ENCODE measurements at regions not wholly inside any gene's neighbourhood (a gene's known extent, or its start where the extent isn't known, plus 50 kb on each side); places are given as distances from the start of the nearest gene placed in this dataset.
A peak's percentile ranks its signal among the peaks of the same experiment; 100 is the strongest.
"Not testable (repeated sequence)": the region's sequence is repeated elsewhere in the genome, so short reads cannot be mapped to it uniquely, and the experiment has no call there.

- DNase-seq: no peak
Observed at GRCh38 chr5:152456815-152457443, 51.9 kb upstream of the NMUR2 start.

GRCh38 chr5:152462021-152462721 is 57.1 kb upstream of the NMUR2 start:
- peak in 1 of 2 experiments; percentile 35 for DNase-seq

- no peak for DNase-seq
Observed at GRCh38 chr5:152464048-152464447, 59.0 kb upstream of the NMUR2 start.

- DNase-seq: no peak
Observed at GRCh38 chr5:152465140-152465539, 60.1 kb upstream of the NMUR2 start.

GRCh38 chr5:152466085-152466745 is 61.1 kb upstream of the NMUR2 start:
- no peak for DNase-seq

DNA sequence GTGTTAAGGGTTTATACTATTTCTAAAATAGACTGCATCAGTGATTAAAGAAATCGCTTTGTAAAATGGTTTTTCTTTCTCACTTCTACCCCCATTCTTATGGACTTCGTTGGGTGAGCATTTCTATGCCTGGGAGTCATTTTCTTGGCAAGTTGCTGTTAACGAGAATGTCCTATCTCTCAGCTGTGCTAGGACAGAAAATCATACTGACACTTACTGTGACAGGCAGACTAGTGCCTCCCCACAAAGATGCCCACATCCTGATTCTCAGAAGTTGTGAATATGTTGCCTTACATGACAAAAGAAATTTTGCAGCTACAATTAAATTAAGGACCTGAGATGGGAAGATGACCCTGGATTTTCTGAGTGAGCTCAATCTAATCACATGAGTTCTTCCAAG is 65.1 kb upstream of the NMUR2 start:
- no peak for DNase-seq

DNA sequence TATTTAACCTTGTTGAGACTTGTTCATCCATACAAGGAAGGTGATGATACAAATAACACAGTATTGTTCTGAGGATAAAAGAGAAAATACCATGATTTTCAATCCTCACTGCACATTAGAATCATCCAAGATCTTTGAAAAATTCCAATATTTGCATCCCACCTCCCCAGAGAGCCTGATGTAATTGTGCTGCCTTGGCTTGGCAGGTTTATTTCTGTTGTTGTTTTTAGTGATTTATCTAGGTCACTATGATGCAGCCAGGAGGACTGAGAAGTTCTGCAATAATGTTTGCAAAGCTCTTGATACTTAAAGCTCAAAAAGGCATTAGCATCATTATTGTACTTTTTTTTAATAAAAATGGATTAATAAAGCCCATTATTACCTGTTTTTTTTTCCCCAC is 67.0 kb upstream of the NMUR2 start:
- no peak for DNase-seq

- no peak for DNase-seq
Observed at GRCh38 chr5:152474961-152475360, 69.9 kb upstream of the NMUR2 start.

GRCh38 chr5:152477536-152477935 is 72.5 kb upstream of the NMUR2 start:
- DNase-seq: no peak

GRCh38 chr5:152479866-152480265 is 74.8 kb upstream of the NMUR2 start:
- DNase-seq: not testable (repeated sequence)

GRCh38 chr5:152480677-152481076 is 75.6 kb upstream of the NMUR2 start:
- not testable (repeated sequence) for DNase-seq

DNA sequence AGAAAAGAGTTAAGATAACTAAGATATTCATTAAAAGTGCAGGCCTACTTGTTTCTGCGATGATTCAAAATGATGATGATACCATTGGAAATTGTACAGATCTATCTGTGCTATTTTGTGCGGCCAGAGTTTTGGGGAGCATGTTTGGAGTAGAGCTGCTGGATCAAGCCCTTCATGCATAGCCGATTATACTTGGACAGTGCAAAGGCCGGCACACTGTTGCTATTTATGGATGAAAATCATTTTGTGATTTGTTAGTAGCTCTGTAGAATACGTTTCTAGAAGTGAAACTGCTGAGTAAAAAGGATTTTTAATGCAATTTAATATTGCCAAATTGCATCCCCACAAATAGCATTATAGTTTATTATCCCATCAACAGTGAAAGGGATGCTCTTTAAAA is 82.1 kb upstream of the NMUR2 start:
- DNase-seq: no peak

DNA sequence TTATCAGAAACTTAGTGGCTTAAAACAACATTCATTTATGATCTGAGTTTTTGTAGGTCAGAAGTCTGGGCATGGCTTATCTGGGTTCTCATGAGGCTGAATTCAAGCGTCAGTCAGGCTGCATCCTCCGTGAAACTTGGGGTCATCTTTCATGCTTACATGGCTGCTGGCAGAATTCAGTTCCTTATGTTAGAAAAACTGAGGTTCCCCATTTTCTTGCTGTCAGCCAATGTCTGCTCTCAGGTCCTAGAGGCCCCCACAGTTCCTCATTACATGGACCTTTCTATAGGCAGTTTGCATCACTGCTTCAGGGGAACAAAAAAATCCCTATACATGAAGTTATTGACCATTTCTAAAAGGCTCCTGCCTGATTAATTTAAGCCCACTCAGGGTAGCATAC is 83.8 kb upstream of the NMUR2 start:
- no peak for DNase-seq

- no peak for DNase-seq
Observed at GRCh38 chr5:152499814-152500535, 94.9 kb upstream of the NMUR2 start.

GRCh38 chr5:152501294-152501693 is 96.2 kb upstream of the NMUR2 start:
- DNase-seq: no peak

GRCh38 chr5:152503206-152503605 is 98.1 kb upstream of the NMUR2 start:
- no peak for DNase-seq

DNA sequence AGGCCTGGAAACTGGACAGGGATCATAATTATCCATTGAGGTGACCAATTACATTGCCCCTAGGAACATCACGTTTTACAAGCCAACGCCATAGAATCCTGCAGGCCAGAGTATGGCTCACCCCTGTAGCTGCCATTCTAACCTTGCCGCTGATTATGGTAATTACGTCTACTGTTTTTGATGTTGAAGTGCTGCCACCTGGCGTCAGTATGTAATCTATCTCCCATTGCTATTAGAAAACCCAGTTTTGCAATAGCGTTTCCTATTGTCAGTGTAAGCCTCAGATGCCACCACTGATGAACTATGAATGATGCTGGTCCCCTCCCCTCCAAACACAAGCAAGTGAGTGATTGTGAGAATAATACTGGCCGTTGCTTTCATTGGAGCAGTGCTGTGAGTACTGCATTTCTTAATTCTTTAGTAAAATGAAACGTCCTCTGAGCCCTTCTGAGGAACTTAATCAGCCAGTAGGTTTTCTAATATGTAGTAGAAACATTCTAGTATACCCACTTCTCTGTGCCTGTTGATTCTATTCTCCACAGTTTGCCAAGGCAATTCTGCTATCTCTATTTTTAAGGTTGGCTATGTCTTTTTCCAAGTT is 100.5 kb upstream of the NMUR2 start:
- DNase-seq: peak; percentile 2 to 68

DNA sequence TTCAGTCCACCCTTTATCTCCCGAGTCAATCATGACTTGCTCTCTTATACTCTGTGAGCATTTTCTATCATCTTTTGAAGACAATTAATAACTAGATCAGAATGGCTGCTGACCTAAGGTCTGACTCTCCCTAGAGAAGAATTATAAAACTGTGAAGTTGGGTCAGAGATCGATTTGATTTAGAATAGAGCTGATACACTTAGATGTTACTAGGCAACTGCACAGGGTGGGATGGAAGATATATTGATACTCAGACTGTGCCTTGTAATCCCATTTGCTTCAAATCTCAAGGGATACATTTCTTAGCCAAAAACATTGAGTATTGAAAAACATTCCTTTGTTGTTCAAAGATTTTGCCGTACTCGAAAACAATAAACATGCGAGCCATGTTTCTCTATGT is 106.0 kb upstream of the NMUR2 start:
- no peak for DNase-seq

GRCh38 chr5:152511531-152512132 is 106.6 kb upstream of the NMUR2 start:
- DNase-seq: no peak

- peak; percentile 25 to 48 for DNase-seq
Observed at GRCh38 chr5:152514827-152515397, 109.8 kb upstream of the NMUR2 start.

GRCh38 chr5:152523964-152524363 is 118.9 kb upstream of the NMUR2 start:
- no peak for DNase-seq

- DNase-seq: no peak
Observed at GRCh38 chr5:152527358-152528052, 122.4 kb upstream of the NMUR2 start.
